ENCODE measurements at regions not wholly inside any gene's neighbourhood (a gene's known extent, or its start where the extent isn't known, plus 50 kb on each side); places are given as distances from the start of the nearest gene placed in this dataset.

DNA sequence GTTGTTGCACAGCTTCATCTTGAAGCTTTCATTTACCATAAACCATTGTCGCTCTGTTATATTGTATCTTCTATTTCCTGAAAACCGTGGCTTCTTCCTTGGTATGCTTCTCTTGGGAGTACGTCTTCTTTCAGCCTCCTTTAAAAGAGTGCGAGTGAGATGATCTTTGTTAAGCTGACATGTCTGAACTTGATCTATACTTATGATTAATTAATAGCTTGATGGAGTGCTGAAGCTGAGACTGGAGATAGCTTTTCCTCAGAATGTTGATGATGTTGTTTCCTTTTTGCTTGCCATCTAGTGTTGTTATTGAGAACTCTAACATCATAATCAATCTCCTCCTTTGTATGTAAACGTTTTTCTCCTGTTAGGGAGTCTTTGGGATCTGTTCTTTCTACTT lies 529.3 kb upstream of the SPRY2 start:
- Histone ChIP-seq H3K36me3 (ENCODE audit: low read depth) (no peaks in the 10 kb centered on the region), H3K9me3 (no peaks in the 10 kb centered on the region), H3K4me3 (no peak overlapping the region), H3K4me1 (ENCODE audit: low read depth) (no peaks in the 10 kb centered on the region)
- DNase-seq (no peak), ATAC-seq (no peak)
- no peak for TF ChIP-seq CTCF (IDR thresholded peaks at IDR 0.05)
- intact Hi-C loops (cut with DNase I, micrococcal nuclease) = no loop called here

DNA sequence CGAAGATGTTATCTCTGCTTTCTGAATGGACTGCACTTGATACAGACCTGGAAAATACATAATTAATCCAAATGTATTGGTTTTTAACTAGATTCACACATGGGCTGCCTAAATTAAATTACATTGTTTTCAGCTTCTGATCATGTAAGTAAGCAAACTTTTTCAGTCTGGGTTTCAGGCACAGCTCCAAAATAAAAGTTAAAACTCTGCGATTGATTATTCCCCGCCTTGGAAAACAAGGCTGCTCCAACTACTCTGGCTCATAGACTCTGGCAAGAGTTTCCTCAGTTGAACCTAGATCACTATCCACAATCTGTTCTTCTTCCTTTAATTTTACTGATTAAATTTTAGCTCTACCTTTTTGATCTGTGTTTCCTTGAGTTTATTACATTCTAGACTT lies 526.0 kb upstream of the SPRY2 start:
- Histone ChIP-seq H3K9me3 (no peaks in the 10 kb centered on the region), H3K4me1 (ENCODE audit: low read depth) (no peaks in the 10 kb centered on the region), H3K4me3 (no peak overlapping the region), H3K36me3 (ENCODE audit: low read depth) (no peaks in the 10 kb centered on the region)
- intact Hi-C loops (cut with DNase I, micrococcal nuclease) = no loop called here
- no peak for TF ChIP-seq CTCF (IDR thresholded peaks at IDR 0.05)
- no peak for DNase-seq
- ATAC-seq = no peak

DNA sequence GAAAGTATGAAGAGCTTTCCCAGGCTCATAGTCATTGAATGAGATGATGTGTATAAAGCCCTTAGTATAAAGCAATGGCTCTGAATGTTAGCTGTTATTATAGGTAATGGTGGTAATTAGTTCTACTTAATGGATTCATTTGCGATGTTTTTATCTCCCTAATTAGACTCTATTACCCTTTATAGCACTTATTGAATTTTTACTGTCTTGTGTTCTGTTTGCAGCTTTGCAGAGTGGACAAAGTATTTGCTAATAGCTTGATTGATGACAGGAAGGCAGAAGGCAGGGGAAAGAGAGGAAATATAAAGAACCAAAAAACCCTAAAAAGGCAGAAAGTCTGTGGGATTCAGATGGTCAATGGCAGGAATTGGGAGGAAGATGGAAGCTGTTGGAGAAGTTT lies 524.4 kb upstream of the SPRY2 start:
- no peak for ATAC-seq
- intact Hi-C loops (cut with DNase I, micrococcal nuclease) = no loop called here
- no peak for DNase-seq
- H3K36me3 ChIP-seq (ENCODE audit: low read depth) = no peaks in the 10 kb centered on the region
- H3K4me3 ChIP-seq = no peak overlapping the region
- H3K4me1 ChIP-seq (ENCODE audit: low read depth) = no peaks in the 10 kb centered on the region
- H3K9me3 ChIP-seq = no peaks in the 10 kb centered on the region
- no peak for TF ChIP-seq CTCF (IDR thresholded peaks at IDR 0.05)

DNA sequence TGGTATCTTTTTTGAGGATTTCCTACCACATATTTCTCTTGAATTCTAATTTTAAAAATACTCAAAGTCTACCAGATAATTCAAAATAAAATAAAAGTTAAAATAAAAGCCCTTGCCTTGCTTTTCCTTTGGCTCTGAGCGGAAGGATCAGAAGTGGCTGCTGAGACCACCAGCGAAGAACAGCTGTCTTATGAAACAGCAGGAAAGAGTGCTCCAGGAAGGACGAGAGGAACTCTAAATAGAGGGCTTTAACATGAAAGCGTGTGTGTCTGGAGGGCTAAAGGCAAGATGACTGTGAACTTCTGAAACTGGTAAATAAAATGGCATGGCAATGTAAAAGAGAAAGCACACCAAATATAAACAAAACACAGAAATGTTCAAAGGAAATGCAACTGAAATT lies 521.5 kb upstream of the SPRY2 start:
- DNase-seq = no peak
- no peak overlapping the region for H3K4me3 ChIP-seq
- H3K4me1 ChIP-seq (ENCODE audit: low read depth) = no peaks in the 10 kb centered on the region
- H3K36me3 ChIP-seq (ENCODE audit: low read depth) = no peaks in the 10 kb centered on the region
- intact Hi-C loops (cut with DNase I, micrococcal nuclease) = no loop called here
- H3K9me3 ChIP-seq = no peaks in the 10 kb centered on the region
- no peak for ATAC-seq
- TF ChIP-seq CTCF (IDR thresholded peaks at IDR 0.05) = no peak

DNA sequence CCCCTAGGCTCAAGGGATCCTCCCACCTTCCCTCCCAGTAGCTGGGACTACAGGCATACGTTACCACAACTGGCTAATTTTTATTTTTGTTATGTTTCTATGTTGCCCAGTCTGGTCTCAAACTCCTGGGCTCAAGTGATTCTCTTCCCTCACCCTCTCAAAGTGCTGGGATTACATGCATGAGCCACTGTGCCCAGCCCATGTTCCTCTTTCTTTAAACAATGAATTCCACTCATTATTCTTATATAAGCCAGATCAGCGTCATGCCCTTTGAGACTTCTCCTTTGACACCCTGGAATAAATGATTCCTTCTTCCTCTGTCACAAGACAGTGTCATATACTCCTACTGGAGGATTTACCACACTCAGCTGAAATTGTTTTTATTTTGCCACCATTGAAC lies 519.9 kb upstream of the SPRY2 start:
- no peak overlapping the region for H3K4me3 ChIP-seq
- ATAC-seq = no peak
- intact Hi-C loops (cut with DNase I, micrococcal nuclease) = no loop called here
- no peaks in the 10 kb centered on the region for H3K9me3 ChIP-seq
- no peak for TF ChIP-seq CTCF (IDR thresholded peaks at IDR 0.05)
- no peaks in the 10 kb centered on the region for H3K4me1 ChIP-seq (ENCODE audit: low read depth)
- no peak for DNase-seq
- no peaks in the 10 kb centered on the region for H3K36me3 ChIP-seq (ENCODE audit: low read depth)

DNA sequence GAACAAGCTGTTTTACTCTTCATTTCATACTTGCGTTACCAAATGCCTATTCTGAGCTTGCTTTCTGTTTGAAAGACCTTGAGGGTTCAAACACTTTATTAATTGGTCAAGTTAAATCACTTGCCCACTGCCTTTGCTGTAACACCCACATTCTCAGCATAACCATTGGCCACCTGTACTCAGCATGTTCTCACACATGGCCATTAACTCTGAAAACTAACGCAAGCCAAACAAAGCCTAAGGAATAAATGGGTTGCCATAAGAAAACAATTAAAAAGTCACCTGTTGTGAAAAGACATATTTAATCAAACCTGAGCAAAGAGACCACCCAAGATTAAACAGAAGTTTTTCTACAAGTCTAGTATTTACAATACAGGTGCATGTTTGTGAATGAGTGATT lies 517.2 kb upstream of the SPRY2 start:
- intact Hi-C loops (cut with DNase I, micrococcal nuclease) = no loop called here

More for the DNA sequence above, 517.2 kb upstream of the SPRY2 start:
- ATAC-seq = no peak
- no peak for DNase-seq
- TF ChIP-seq CTCF (IDR thresholded peaks at IDR 0.05) = no peak
- Histone ChIP-seq H3K4me3 (no peak overlapping the region), H3K4me1 (ENCODE audit: low read depth) (no peaks in the 10 kb centered on the region), H3K9me3 (no peaks in the 10 kb centered on the region), H3K36me3 (ENCODE audit: low read depth) (no peaks in the 10 kb centered on the region)

Data from mucosa of descending colon (tissue), 3 donors.